WTC11 (cell line): ENCODE measurements at regions not wholly inside any gene's neighbourhood (a gene's known extent, or its start where the extent isn't known, plus 50 kb on each side); places are given as distances from the start of the nearest gene placed in this dataset.

ENCODE experiments used
- CTCF ChIP-seq: fragments of 200-600 bp; IDR thresholded peaks from 2 replicates; pipeline ENCODE4 v1.8.0; 2022; ENCODE audit warnings: antibody characterized with exemption
- EMX1 ChIP-seq: fragments of 250-450 bp; sonication (Bioruptor Pico); IDR thresholded peaks from 2 replicates; pipeline ENCODE4 v1.8.0; 2021; ENCODE audit warnings: mild to moderate bottlenecking
- MLX ChIP-seq: sonication (generic); formaldehyde crosslinking; IDR thresholded peaks from 2 replicates; pipeline ENCODE4 v1.8.1; 2023; ENCODE audit warnings: mild to moderate bottlenecking, missing genetic modification reagents, moderate library complexity
- NR3C1 ChIP-seq: sonication (generic); formaldehyde crosslinking; conservative IDR thresholded peaks from 2 replicates; pipeline ENCODE4 v1.8.1; 2023; ENCODE audit warnings: low read depth, mild to moderate bottlenecking, missing genetic modification reagents
- RORB ChIP-seq: fragments of 250-450 bp; sonication (Bioruptor Pico); IDR thresholded peaks from 2 replicates; pipeline ENCODE4 v1.9.0; 2021; ENCODE audit warnings: mild to moderate bottlenecking
- ZNF416 ChIP-seq: fragments of 250-450 bp; sonication (Bioruptor Pico); IDR thresholded peaks from 2 replicates; pipeline ENCODE4 v1.9.0; 2021; ENCODE audit warnings: mild to moderate bottlenecking, inconsistent platforms

- TF ChIP-seq EMX1 (no peak), RORB (CRISPR knock-in tag) (no peak), MLX (CRISPR knock-in tag) (no peak), ZNF416 (no peak), NR3C1 (CRISPR knock-in tag) (no peak), CTCF (no peak)
These were observed 119.2 kb downstream of the S1PR1 start for GRCh38 chr1:101356013-101356412.
